HG02798 (cell line): ENCODE measurements at regions not wholly inside any gene's neighbourhood (a gene's known extent, or its start where the extent isn't known, plus 50 kb on each side); places are given as distances from the start of the nearest gene placed in this dataset.
"Not testable (repeated sequence)": the region's sequence is repeated elsewhere in the genome, so short reads cannot be mapped to it uniquely, and the experiment has no call there.

Experiments used
- ATAC-seq: cut with Tn5 transposase; IDR thresholded peaks from one replicate; pipeline ENCODE4 v1.9.1; 2021; ENCODE audit warnings: mild to moderate bottlenecking; ENCODE audit not compliant: unreplicated experiment, poor library complexity

- no peak for ATAC-seq
Observed at GRCh38 chr4:72805284-72805683, 236.3 kb upstream of the ADAMTS3 start.

GRCh38 chr4:72797486-72797885 lies 228.5 kb upstream of the ADAMTS3 start:
- no peak for ATAC-seq

GRCh38 chr4:72791054-72791453 lies 222.0 kb upstream of the ADAMTS3 start:
- ATAC-seq = no peak

GRCh38 chr4:72786401-72786990 lies 217.5 kb upstream of the ADAMTS3 start:
- ATAC-seq = no peak

- no peak for ATAC-seq
Observed at GRCh38 chr4:72779241-72779640, 210.2 kb upstream of the ADAMTS3 start.

GRCh38 chr4:72777436-72777835 lies 208.4 kb upstream of the ADAMTS3 start:
- no peak for ATAC-seq

- no peak for ATAC-seq
Observed at GRCh38 chr4:72770708-72771107, 201.7 kb upstream of the ADAMTS3 start.

GRCh38 chr4:72768364-72768763 lies 199.3 kb upstream of the ADAMTS3 start:
- ATAC-seq = no peak

- no peak for ATAC-seq
Observed at GRCh38 chr4:72767618-72768302, 198.7 kb upstream of the ADAMTS3 start.

- ATAC-seq = not testable (repeated sequence)
Observed at GRCh38 chr4:72765788-72766187, 196.8 kb upstream of the ADAMTS3 start.

GRCh38 chr4:72761368-72762038 lies 192.5 kb upstream of the ADAMTS3 start:
- no peak for ATAC-seq

GRCh38 chr4:72753414-72753813 lies 184.4 kb upstream of the ADAMTS3 start:
- not testable (repeated sequence) for ATAC-seq

GRCh38 chr4:72744103-72744725 lies 175.2 kb upstream of the ADAMTS3 start:
- no peak for ATAC-seq

GRCh38 chr4:72743078-72743477 lies 174.1 kb upstream of the ADAMTS3 start:
- ATAC-seq = no peak

- ATAC-seq = no peak
Observed at GRCh38 chr4:72715299-72715698, 146.3 kb upstream of the ADAMTS3 start.

- no peak for ATAC-seq
Observed at GRCh38 chr4:72714482-72715279, 145.7 kb upstream of the ADAMTS3 start.

GRCh38 chr4:72712997-72713396 lies 144.0 kb upstream of the ADAMTS3 start:
- no peak for ATAC-seq

GRCh38 chr4:72709475-72709874 lies 140.5 kb upstream of the ADAMTS3 start:
- ATAC-seq = no peak

- ATAC-seq = no peak
Observed at GRCh38 chr4:72706684-72707083, 137.7 kb upstream of the ADAMTS3 start.

- not testable (repeated sequence) for ATAC-seq
Observed at GRCh38 chr4:72704925-72705640, 136.1 kb upstream of the ADAMTS3 start.
